ACC112 (cell line): ENCODE measurements at regions not wholly inside any gene's neighbourhood (a gene's known extent, or its start where the extent isn't known, plus 50 kb on each side); places are given as distances from the start of the nearest gene placed in this dataset.

Source experiments
- H2AFZ ChIP-seq: fragments of 200-600 bp; sonication (generic); one replicate; pipeline ENCODE4 v1.6.0; 2017; ENCODE audit warnings: antibody characterized with exemption, low read length; ENCODE audit not compliant: unreplicated experiment
- H3K27ac ChIP-seq: fragments of 200-600 bp; sonication (generic); 2 replicates; pipeline ENCODE4 v1.5.1; 2014; ENCODE audit warnings: low read depth, mild to moderate bottlenecking, antibody characterized with exemption, low read length, moderate library complexity
- H3K27me3 ChIP-seq: fragments of 200-600 bp; sonication (generic); 2 replicates; pipeline ENCODE4 v1.6.1; 2014; ENCODE audit warnings: mild to moderate bottlenecking, antibody characterized with exemption, low read length, moderate library complexity, mixed read lengths; ENCODE audit not compliant: insufficient read depth
- H3K36me3 ChIP-seq: fragments of 200-600 bp; sonication (generic); 2 replicates; pipeline ENCODE4 v1.6.1; 2016; ENCODE audit warnings: mild to moderate bottlenecking, antibody characterized with exemption, low read length, moderate library complexity, mixed read lengths; ENCODE audit not compliant: insufficient read depth
- H3K4me1 ChIP-seq: fragments of 200-600 bp; sonication (generic); one replicate; pipeline ENCODE4 v1.6.1; 2016; ENCODE audit warnings: low read length, mixed read lengths; ENCODE audit not compliant: insufficient read depth, unreplicated experiment, control insufficient read depth
- H3K4me3 ChIP-seq: fragments of 200-600 bp; sonication (generic); 2 replicates; pipeline ENCODE4 v1.5.1; 2014; ENCODE audit warnings: mild to moderate bottlenecking, low read depth, low read length
- H3K79me2 ChIP-seq: fragments of 200-600 bp; sonication (generic); one replicate; pipeline ENCODE4 v1.6.0; 2016; ENCODE audit warnings: low read length; ENCODE audit not compliant: control insufficient read depth, unreplicated experiment, insufficient read depth

GRCh38 chr15:100703032-100703578, 100.7 kb downstream of the ASB7 start:
- Histone ChIP-seq H3K4me3 (no peak overlapping the region), H3K27me3 (no peaks in the 10 kb centered on the region), H3K36me3 (no peaks in the 10 kb centered on the region), H2AFZ (peak overlapping the region; percentile 52), H3K4me1 (peaks cover 25% of the 10 kb centered on the region), H3K27ac (peak overlapping the region; percentile 74), H3K79me2 (no peaks in the 10 kb centered on the region)

GRCh38 chr15:100703671-100704070, 101.3 kb downstream of the ASB7 start:
- peak overlapping the region; percentile 74 for H3K27ac ChIP-seq
- H2AFZ ChIP-seq: no peak overlapping the region
- no peak overlapping the region for H3K4me3 ChIP-seq
- no peaks in the 10 kb centered on the region for H3K79me2 ChIP-seq
- peaks cover 25% of the 10 kb centered on the region for H3K4me1 ChIP-seq
- no peaks in the 10 kb centered on the region for H3K36me3 ChIP-seq
- no peaks in the 10 kb centered on the region for H3K27me3 ChIP-seq

DNA sequence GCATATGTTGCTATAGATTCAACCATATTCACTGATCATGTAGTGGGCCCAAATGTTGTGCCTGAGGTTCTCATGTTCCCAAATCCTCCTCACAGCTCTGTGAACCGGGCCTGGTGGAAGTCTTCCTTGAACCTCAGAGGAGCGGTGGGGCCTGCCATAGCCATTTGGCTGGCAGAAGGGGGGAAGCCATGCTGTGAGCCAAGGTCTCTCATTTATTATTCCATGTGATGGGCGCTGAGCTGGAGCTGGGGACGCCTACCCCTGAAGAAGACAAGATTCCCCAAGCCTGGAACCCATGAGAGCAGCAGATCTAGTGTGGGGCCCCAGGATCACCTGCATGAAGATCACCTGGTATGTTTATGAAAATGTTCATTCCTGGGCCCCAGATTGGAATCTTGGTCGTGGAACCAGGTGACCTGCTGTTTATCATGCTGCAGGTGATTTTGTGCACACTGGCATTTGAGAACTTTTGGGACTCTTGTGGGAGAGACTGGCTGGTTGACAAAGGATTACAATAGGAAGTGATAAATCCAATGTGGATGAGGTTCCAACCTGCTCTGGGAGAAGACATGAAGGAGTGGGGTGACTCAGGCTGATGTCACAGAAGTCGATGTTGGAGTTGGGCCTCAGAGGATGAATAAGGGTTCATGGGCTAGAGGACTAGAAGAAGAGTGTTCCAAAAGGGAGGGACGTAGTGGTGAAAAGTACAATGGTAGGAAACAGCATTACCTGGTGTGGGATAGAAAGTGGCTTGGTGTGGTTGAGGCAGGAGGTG, 102.1 kb downstream of the ASB7 start:
- H3K4me3 ChIP-seq: no peak overlapping the region
- peak overlapping the region; percentile 74 for H3K27ac ChIP-seq
- H3K27me3 ChIP-seq: no peaks in the 10 kb centered on the region
- no peaks in the 10 kb centered on the region for H3K36me3 ChIP-seq
- H3K79me2 ChIP-seq: no peaks in the 10 kb centered on the region
- peaks cover 25% of the 10 kb centered on the region for H3K4me1 ChIP-seq
- no peak overlapping the region for H2AFZ ChIP-seq

GRCh38 chr15:100705065-100705464, 102.7 kb downstream of the ASB7 start:
- peaks cover 25% of the 10 kb centered on the region for H3K4me1 ChIP-seq
- H3K27ac ChIP-seq: peak overlapping the region; percentile 74
- no peaks in the 10 kb centered on the region for H3K27me3 ChIP-seq
- no peaks in the 10 kb centered on the region for H3K36me3 ChIP-seq
- H3K4me3 ChIP-seq: no peak overlapping the region
- H3K79me2 ChIP-seq: no peaks in the 10 kb centered on the region
- H2AFZ ChIP-seq: no peak overlapping the region

DNA sequence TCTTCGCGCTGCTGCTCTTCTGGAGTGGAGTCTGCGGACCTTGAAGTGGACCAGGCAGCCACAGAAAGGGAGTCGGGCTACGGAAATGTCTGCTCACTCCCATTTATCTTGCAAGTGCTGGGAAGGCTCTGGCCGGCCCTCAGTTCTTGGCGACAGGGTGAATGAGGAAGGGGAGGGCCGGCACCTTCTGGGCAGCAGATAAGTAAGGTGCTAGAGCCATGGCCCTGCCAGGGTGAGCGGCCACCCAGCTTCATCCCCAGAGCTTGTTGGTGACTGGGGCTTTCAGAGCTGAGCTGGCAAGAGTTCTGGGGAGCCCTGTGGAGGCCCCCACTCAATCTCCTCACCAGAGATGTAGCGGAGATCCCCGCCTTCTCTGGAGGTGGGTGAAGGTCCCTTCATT, 103.5 kb downstream of the ASB7 start:
- no peak overlapping the region for H2AFZ ChIP-seq
- no peaks in the 10 kb centered on the region for H3K36me3 ChIP-seq
- no peak overlapping the region for H3K27ac ChIP-seq
- no peak overlapping the region for H3K4me3 ChIP-seq
- H3K4me1 ChIP-seq: peaks cover 25% of the 10 kb centered on the region
- H3K79me2 ChIP-seq: no peaks in the 10 kb centered on the region
- H3K27me3 ChIP-seq: no peaks in the 10 kb centered on the region

DNA sequence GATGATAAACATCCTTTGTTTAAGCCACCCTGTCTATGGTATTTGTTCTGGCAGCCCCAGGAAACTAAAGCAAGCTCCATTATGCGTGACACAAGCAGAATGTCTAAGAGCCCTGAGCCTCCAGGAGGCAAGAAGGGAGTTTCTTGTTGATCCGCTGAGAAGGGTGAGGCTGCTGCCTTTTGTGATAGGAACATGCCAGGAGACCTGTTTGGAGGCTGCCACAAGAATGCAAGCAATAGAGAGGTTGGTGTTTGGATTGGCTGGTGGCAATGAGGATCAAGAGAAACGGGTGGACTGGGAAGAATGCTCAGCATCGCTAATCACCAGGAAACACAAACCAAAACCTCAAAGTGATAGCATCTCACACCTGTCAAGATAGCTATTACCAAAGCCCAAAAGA, 104.8 kb downstream of the ASB7 start:
- Histone ChIP-seq H3K4me3 (no peak overlapping the region), H3K27me3 (no peaks in the 10 kb centered on the region), H3K27ac (no peak overlapping the region), H3K4me1 (peaks cover 25% of the 10 kb centered on the region), H2AFZ (no peak overlapping the region), H3K36me3 (no peaks in the 10 kb centered on the region), H3K79me2 (no peaks in the 10 kb centered on the region)

DNA sequence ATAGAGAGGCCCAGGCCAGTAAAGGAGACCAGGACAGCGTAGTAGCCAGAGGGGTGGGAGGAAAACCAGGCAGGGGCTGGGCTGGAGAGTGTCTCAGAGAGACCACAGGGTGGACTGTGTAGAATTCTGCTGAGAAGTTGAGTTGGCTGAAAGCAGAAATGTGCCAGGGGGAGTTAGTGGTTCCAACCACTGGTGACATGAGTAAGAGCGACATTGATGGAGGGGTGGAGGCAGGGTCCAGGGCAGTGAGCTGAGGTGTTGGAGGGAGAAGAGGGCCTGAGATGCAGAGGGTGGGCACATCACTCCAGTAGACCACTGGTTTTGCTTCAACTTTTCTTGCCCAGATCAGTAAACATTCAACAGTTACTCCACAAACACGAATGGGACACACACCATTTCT, 106.5 kb downstream of the ASB7 start:
- Histone ChIP-seq H3K79me2 (no peaks in the 10 kb centered on the region), H3K27me3 (no peaks in the 10 kb centered on the region), H3K36me3 (no peaks in the 10 kb centered on the region), H2AFZ (no peak overlapping the region), H3K4me3 (no peak overlapping the region), H3K4me1 (peaks cover 30% of the 10 kb centered on the region), H3K27ac (no peak overlapping the region)

DNA sequence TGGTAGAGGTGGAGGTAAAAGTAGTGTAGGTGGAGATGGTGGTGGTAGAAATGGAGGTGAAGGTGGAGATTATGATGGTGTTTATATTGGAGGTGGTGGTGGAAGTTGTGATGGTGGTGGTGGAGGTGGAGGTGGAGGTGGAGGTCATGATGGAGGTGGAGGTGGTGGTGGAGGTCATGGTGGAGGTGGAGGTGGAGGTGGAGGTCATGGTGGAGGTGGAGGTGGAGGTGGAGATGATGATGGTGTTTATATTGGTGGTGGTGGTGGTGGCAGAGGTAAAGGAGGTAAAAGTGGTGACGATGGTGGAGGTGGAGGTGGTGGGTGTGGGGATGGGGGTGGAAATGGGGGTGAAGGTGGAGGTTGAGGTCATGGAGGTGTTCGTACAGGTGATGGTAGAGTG, 107.8 kb downstream of the ASB7 start:
- Histone ChIP-seq H3K4me3 (no peak overlapping the region), H3K4me1 (peaks cover 18% of the 10 kb centered on the region)

GRCh38 chr15:100710744-100711515, 108.5 kb downstream of the ASB7 start:
- H3K36me3 ChIP-seq: no peaks in the 10 kb centered on the region
- H3K79me2 ChIP-seq: no peaks in the 10 kb centered on the region
- H3K4me1 ChIP-seq: peaks cover 18% of the 10 kb centered on the region
- no peak overlapping the region for H2AFZ ChIP-seq
- H3K27me3 ChIP-seq: no peaks in the 10 kb centered on the region
- no peak overlapping the region for H3K27ac ChIP-seq
- no peak overlapping the region for H3K4me3 ChIP-seq

More for the DNA sequence above, 107.8 kb downstream of the ASB7 start:
- H3K27ac ChIP-seq: no peak overlapping the region
- H3K27me3 ChIP-seq: no peaks in the 10 kb centered on the region
- no peaks in the 10 kb centered on the region for H3K79me2 ChIP-seq
- no peaks in the 10 kb centered on the region for H3K36me3 ChIP-seq
- no peak overlapping the region for H2AFZ ChIP-seq

- Histone ChIP-seq H3K27me3 (no peaks in the 10 kb centered on the region), H3K4me1 (peaks cover 18% of the 10 kb centered on the region), H3K4me3 (no peak overlapping the region), H3K79me2 (no peaks in the 10 kb centered on the region), H2AFZ (no peak overlapping the region), H3K36me3 (no peaks in the 10 kb centered on the region), H3K27ac (no peak overlapping the region)
Observed at GRCh38 chr15:100711516-100712021, 109.2 kb downstream of the ASB7 start.
